ENCODE measurements at regions not wholly inside any gene's neighbourhood (a gene's known extent, or its start where the extent isn't known, plus 50 kb on each side); places are given as distances from the start of the nearest gene placed in this dataset.

DNA sequence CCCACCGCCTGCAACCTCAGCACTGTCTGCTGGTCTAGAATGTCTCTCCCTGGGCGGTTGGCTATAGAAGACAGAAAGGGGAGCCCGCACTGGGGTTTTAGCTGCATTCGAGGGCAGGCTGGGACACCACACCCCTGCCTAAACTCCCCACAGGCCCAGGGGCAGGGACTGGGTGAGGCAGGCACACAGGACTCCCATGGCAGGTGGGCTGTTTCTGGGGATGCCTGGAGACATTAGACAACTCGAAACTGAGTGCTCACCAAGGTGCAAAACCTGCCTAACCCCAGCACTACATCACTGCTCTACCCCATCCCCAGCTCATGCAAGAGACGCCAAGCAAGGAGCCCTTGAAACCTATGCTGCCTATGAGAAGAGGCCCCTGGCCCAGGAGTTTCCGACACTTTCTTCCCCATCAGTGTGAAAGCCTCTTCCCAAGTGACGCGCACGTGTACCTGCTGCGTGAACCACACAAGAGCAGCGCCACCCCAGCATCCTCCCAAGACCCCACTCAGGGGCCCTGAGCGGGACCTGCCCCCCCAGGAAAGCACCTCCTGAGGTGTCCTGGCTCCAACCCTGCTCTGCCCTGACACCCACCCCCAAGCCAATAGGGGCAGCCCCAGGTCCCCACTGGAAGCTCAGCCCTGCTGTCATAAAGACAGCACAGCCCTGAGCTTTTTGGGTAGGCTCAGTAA, 121.2 kb downstream of the TUBA3C start:
- H3K4me3 ChIP-seq: no peak overlapping the region
- no peak overlapping the region for H3K27ac ChIP-seq
- no peaks in the 10 kb centered on the region for H3K36me3 ChIP-seq (ENCODE audit: insufficient read depth in 1 of 2, low read depth in 1 of 2)
- no peak for DNase-seq
- H3K27me3 ChIP-seq (ENCODE audit: insufficient read depth in 3 of 3, low read length in 2 of 3): no peaks in the 10 kb centered on the region
- intact Hi-C loops (cut with DNase I): no loop called here
- no peaks in the 10 kb centered on the region for H3K4me1 ChIP-seq
- no peak for ATAC-seq
- TF ChIP-seq, protein P1, sequence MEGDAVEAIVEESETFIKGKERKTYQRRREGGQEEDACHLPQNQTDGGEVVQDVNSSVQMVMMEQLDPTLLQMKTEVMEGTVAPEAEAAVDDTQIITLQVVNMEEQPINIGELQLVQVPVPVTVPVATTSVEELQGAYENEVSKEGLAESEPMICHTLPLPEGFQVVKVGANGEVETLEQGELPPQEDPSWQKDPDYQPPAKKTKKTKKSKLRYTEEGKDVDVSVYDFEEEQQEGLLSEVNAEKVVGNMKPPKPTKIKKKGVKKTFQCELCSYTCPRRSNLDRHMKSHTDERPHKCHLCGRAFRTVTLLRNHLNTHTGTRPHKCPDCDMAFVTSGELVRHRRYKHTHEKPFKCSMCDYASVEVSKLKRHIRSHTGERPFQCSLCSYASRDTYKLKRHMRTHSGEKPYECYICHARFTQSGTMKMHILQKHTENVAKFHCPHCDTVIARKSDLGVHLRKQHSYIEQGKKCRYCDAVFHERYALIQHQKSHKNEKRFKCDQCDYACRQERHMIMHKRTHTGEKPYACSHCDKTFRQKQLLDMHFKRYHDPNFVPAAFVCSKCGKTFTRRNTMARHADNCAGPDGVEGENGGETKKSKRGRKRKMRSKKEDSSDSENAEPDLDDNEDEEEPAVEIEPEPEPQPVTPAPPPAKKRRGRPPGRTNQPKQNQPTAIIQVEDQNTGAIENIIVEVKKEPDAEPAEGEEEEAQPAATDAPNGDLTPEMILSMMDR (IDR thresholded peaks at IDR 0.05): no peak
- 85 to 88% (median 87%) methylated on average over 13 of the region's 13 CpGs for WGBS, 3 donors
- H3K9me3 ChIP-seq: no peaks in the 10 kb centered on the region

DNA sequence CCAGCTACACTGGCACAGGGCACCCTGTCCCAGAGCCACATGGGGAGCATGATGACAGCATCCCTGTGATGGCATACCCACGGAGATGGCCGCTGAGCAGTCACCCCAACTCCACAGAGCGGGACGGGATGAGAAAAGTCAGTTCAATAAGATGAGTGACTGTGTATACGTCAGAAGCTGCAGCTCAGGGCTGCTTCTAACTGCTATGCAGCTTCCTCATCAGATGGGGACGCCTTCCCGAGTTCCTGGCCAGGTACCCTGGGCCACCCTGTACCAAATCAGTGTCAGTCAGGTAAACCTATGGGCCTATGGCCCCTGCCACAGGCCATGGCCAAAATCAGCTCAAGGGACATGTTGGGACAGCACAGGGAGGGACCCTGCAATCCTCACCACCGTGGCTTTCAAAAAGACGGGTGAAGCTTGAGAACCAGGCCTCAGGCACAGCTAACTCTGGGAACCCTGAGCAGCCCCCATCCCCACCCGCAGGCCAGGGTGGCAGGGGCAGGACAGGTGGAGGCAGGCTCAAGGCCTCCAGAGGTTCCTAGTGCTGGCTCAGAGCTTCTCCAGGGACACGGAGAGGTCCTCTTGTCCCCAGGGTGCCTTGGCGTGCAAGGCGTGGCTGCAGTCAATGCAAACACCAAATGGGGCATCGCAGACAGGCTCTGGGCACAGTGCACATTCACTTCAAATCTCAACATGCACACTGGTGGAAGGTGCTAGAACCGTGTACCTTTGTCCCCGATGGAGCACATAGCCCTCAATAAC, 122.4 kb downstream of the TUBA3C start:
- Histone ChIP-seq H3K4me1 (no peaks in the 10 kb centered on the region), H3K36me3 (ENCODE audit: insufficient read depth in 1 of 2, low read depth in 1 of 2) (no peaks in the 10 kb centered on the region), H3K27me3 (ENCODE audit: insufficient read depth in 3 of 3, low read length in 2 of 3) (no peaks in the 10 kb centered on the region), H3K4me3 (no peak overlapping the region), H3K9me3 (no peaks in the 10 kb centered on the region), H3K27ac (no peak overlapping the region)
- WGBS, 3 donors: 72 to 75% (median 75%) methylated on average over 16 of the region's 16 CpGs
- DNase-seq (no peak), ATAC-seq (no peak)
- TF ChIP-seq, protein P1 (IDR thresholded peaks at IDR 0.05): no peak
- intact Hi-C loops (cut with DNase I): no loop called here

DNA sequence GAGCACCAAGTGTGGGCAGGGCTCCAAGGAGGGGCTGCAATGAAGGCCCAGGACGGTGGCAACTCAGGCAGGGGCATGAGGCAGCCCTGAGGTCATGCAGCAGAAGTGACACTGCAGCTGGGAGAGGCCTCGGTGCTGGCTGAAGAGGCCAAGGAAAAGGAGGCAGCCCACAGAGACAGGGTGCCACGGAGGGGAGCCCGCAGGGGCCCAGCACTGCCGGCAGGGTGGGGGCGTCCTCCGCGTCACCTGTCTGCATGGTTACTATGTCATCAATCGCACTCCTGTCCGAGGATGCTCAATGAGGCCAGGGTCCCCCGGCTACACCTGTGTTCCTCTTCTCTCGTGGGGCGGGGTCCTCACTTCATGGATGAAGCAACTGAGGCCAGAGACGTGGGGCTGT, 123.1 kb downstream of the TUBA3C start:
- Histone ChIP-seq H3K36me3 (ENCODE audit: insufficient read depth in 1 of 2, low read depth in 1 of 2) (no peaks in the 10 kb centered on the region), H3K9me3 (no peaks in the 10 kb centered on the region), H3K27me3 (ENCODE audit: insufficient read depth in 3 of 3, low read length in 2 of 3) (no peaks in the 10 kb centered on the region), H3K27ac (no peak overlapping the region), H3K4me1 (no peaks in the 10 kb centered on the region), H3K4me3 (no peak overlapping the region)
- ATAC-seq (no peak), DNase-seq (no peak)
- intact Hi-C loops (cut with DNase I): no loop called here
- TF ChIP-seq, protein P1 (IDR thresholded peaks at IDR 0.05): no peak
- 80 to 88% (median 84%) methylated on average over 12 to 14 of the region's 14 CpGs for WGBS, 3 donors

DNA sequence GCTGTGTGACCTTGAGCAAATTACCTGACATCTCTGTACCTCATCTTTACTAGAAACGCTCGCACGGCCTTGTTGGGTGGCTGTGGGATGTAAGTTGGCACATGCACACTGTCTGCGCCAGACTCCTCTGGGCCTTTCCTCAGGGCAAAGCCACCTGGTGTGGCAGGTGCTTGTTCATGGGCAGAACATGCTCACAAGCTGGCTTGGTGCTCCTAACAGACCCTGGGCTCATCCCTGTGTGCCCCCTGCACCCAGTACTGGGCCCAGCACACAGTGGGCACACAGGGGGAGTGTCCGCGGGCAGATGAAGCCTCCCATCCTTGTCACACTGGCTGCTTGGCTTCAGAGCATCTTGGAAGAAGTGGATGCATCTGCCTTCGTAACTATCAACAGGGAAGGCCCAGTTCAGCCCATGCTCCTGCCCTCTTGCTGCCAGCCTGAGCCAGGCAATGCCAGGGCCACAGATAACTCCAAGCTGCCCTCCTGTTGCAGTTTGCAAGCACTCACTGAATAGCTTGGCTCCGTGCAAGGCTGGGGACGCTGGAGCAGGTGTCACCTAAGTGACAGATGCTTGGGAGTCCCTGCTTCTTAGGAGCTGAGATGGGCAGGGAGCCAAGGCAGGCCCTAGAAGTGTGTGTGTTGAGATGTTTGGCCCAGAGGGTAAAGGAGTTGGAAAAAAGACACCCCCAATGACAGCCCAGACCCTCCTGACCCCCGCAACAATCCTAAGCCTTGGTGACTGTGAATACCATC, 123.9 kb downstream of the TUBA3C start:
- 75 to 84% (median 82%) methylated on average over 10 of the region's 10 CpGs for WGBS, 3 donors
- no peaks in the 10 kb centered on the region for H3K27me3 ChIP-seq (ENCODE audit: insufficient read depth in 3 of 3, low read length in 2 of 3)
- H3K9me3 ChIP-seq: no peaks in the 10 kb centered on the region
- DNase-seq (no peak), ATAC-seq (no peak)
- no peak overlapping the region for H3K27ac ChIP-seq
- intact Hi-C loops (cut with DNase I): no loop called here
- no peak overlapping the region for H3K4me3 ChIP-seq
- TF ChIP-seq, protein P1 (IDR thresholded peaks at IDR 0.05): no peak
- H3K4me1 ChIP-seq: no peaks in the 10 kb centered on the region
- no peaks in the 10 kb centered on the region for H3K36me3 ChIP-seq (ENCODE audit: insufficient read depth in 1 of 2, low read depth in 1 of 2)
